CD14-positive monocyte (primary cell): ENCODE measurements at regions not wholly inside any gene's neighbourhood (a gene's known extent, or its start where the extent isn't known, plus 50 kb on each side); places are given as distances from the start of the nearest gene placed in this dataset.

Experiments
- DNase-seq, 3 donors: peaks; one replicate each; pipeline ENCODE4 v3.0.0-alpha.2; 2011 to 2022
- H2AFZ ChIP-seq: 2 replicates; pipeline ENCODE4 v1.6.0; 2012; ENCODE audit warnings: mild to moderate bottlenecking, low read depth, low read length, inconsistent platforms; ENCODE audit not compliant: insufficient read depth, poor library complexity, severe bottlenecking
- H3K27ac ChIP-seq, 2 donors: 1 replicate in 1 of 2; 2 replicates in 1 of 2; pipeline ENCODE4 v1.5.1; 2012 to 2013; ENCODE audit warnings: low read length in 2 of 2, control low read depth in 1 of 2, inconsistent platforms in 1 of 2, low read depth in 1 of 2, mild to moderate bottlenecking in 1 of 2
- H3K27me3 ChIP-seq, 2 donors: one replicate each; pipeline versions ENCODE4 v1.6.0 to v1.6.1; 2011 to 2013; ENCODE audit warnings: low read length in 2 of 2; ENCODE audit not compliant: control insufficient read depth in 2 of 2, insufficient read depth in 2 of 2
- H3K36me3 ChIP-seq, 2 donors: replicated peaks in 1 of 2; 1 replicate in 1 of 2; 2 replicates in 1 of 2; pipeline versions ENCODE4 v1.5.1 to v1.6.1; 2012 to 2013; ENCODE audit warnings: low read length in 2 of 2, control low read depth in 1 of 2, inconsistent platforms in 1 of 2, mild to moderate bottlenecking in 1 of 2; ENCODE audit not compliant: insufficient read depth in 2 of 2, control insufficient read depth in 1 of 2
- H3K4me1 ChIP-seq, 2 donors: 1 replicate in 1 of 2; 2 replicates in 1 of 2; pipeline versions ENCODE4 v1.5.1 to v1.6.1; 2012 to 2013; ENCODE audit warnings: low read length in 2 of 2, control low read depth in 1 of 2, inconsistent platforms in 1 of 2, mild to moderate bottlenecking in 1 of 2, moderate library complexity in 1 of 2; ENCODE audit not compliant: insufficient read depth in 2 of 2, control insufficient read depth in 1 of 2
- H3K4me2 ChIP-seq: replicated peaks from 2 replicates; pipeline ENCODE3; 2012; ENCODE audit warnings: low read length, moderate library complexity, mild to moderate bottlenecking; ENCODE audit not compliant: poor library complexity, severe bottlenecking; ENCODE audit errors: extremely low read depth
- H3K4me3 ChIP-seq, 3 experiments: fragments of 200-600 bp in 1 of 3; sonication (generic) in 1 of 3; replicated peaks in 1 of 3; 1 replicate in 2 of 3; 2 replicates in 1 of 3; pipeline ENCODE4 v1.5.1; 2011 to 2013; ENCODE audit warnings: low read length in 3 of 3, mild to moderate bottlenecking in 3 of 3, control low read depth in 2 of 3, low read depth in 2 of 3, inconsistent platforms in 1 of 3, moderate library complexity in 1 of 3
- H3K79me2 ChIP-seq: 2 replicates; pipeline ENCODE4 v1.6.0; 2012; ENCODE audit warnings: mild to moderate bottlenecking, control low read depth, inconsistent platforms, low read length, moderate library complexity; ENCODE audit not compliant: insufficient read depth
- H3K9ac ChIP-seq: 2 replicates; pipeline ENCODE4 v1.6.0; 2017; ENCODE audit warnings: low read length, mild to moderate bottlenecking; ENCODE audit not compliant: insufficient read depth, poor library complexity, severe bottlenecking
- H3K9me3 ChIP-seq, 2 donors: replicated peaks in 1 of 2; 1 replicate in 1 of 2; 2 replicates in 1 of 2; pipeline versions ENCODE4 v1.5.1 to v1.6.1; 2012 to 2013; ENCODE audit warnings: low read length in 2 of 2, control low read depth in 1 of 2; ENCODE audit not compliant: control insufficient read depth in 1 of 2, insufficient read depth in 1 of 2
- H4K20me1 ChIP-seq: 2 replicates; pipeline ENCODE4 v1.6.0; 2012; ENCODE audit warnings: mild to moderate bottlenecking, low read length, control low read depth, moderate library complexity; ENCODE audit not compliant: insufficient read depth
- H3K27ac Mint-ChIP-seq, 7 donors: one replicate each; pipeline ENCODE4 v1.8.0; 2020; ENCODE audit warnings: mild to moderate bottlenecking in 7 of 7, mixed read lengths in 7 of 7, moderate library complexity in 6 of 7, inconsistent platforms in 2 of 7
- H3K27me3 Mint-ChIP-seq, 3 donors: one replicate each; pipeline ENCODE4 v1.8.0; 2021 to 2022; ENCODE audit warnings: low read depth in 3 of 3, mild to moderate bottlenecking in 3 of 3, mixed read lengths in 3 of 3, moderate library complexity in 3 of 3, inconsistent platforms in 1 of 3
- H3K36me3 Mint-ChIP-seq, 2 donors: one replicate each; pipeline ENCODE4 v1.8.0; 2020; ENCODE audit warnings: mixed read lengths in 2 of 2, inconsistent platforms in 1 of 2, mild to moderate bottlenecking in 1 of 2
- H3K4me1 Mint-ChIP-seq: one replicate; pipeline ENCODE4 v1.8.0; 2020; ENCODE audit warnings: mild to moderate bottlenecking, mixed read lengths
- H3K4me3 Mint-ChIP-seq, 2 donors: one replicate each; pipeline ENCODE4 v1.8.0; 2020; ENCODE audit warnings: mild to moderate bottlenecking in 2 of 2, mixed read lengths in 2 of 2, moderate library complexity in 1 of 2
- H3K9me3 Mint-ChIP-seq, 7 donors: one replicate each; pipeline ENCODE4 v1.8.0; 2020 to 2022; ENCODE audit warnings: mixed read lengths in 7 of 7, mild to moderate bottlenecking in 6 of 7, moderate library complexity in 6 of 7, inconsistent platforms in 2 of 7
- CTCF ChIP-seq: fragments of 200-600 bp; IDR thresholded peaks from one replicate; pipeline ENCODE4 v1.8.0; 2022; ENCODE audit warnings: antibody characterized with exemption, mild to moderate bottlenecking
- WGBS: methylation state at CpG from one replicate; pipeline ENCODE4 v1.1.5; 2013; ENCODE audit warnings: missing lambda C conversion rate; ENCODE audit not compliant: insufficient coverage; 5-methylcytosine and 5-hydroxymethylcytosine counted together
- intact Hi-C, 2 donors: fragments of 100-400 bp; cut with micrococcal nuclease; formaldehyde crosslinking; loops; one replicate each; pipeline versions ENCODE4 v1.15.0 to v1.15.1; 2023

- no peak for TF ChIP-seq CTCF
- Histone ChIP-seq H3K27me3 (no peaks in the 10 kb centered on the region), H3K27ac (no peak overlapping the region), H3K36me3 (no peaks in the 10 kb centered on the region), H4K20me1 (no peaks in the 10 kb centered on the region), H3K4me3 (no peak overlapping the region), H3K9ac (no peak overlapping the region), H3K9me3 (no peaks in the 10 kb centered on the region), H3K79me2 (no peaks in the 10 kb centered on the region), H3K4me2 (no peak overlapping the region), H3K4me1 (no peaks in the 10 kb centered on the region), H2AFZ (no peak overlapping the region)
- Mint-ChIP-seq H3K4me1 (peaks cover 3% of the 10 kb centered on the region), H3K9me3 (peaks cover 0 to 3% (median 0%) of the 10 kb centered on the region in 7 donors), H3K4me3 (no peak overlapping the region), H3K36me3 (no peaks in the 10 kb centered on the region), H3K27me3 (peaks cover 0 to 5% (median 0%) of the 10 kb centered on the region in 3 donors), H3K27ac (no peak overlapping the region)
- DNase-seq = no peak
- intact Hi-C loops = no loop called here
- 50% methylated on average over 2 of the region's 5 CpGs for WGBS
These were observed 473.5 kb upstream of the ZMIZ1 start for GRCh38 chr10:78595269-78595619.

DNA sequence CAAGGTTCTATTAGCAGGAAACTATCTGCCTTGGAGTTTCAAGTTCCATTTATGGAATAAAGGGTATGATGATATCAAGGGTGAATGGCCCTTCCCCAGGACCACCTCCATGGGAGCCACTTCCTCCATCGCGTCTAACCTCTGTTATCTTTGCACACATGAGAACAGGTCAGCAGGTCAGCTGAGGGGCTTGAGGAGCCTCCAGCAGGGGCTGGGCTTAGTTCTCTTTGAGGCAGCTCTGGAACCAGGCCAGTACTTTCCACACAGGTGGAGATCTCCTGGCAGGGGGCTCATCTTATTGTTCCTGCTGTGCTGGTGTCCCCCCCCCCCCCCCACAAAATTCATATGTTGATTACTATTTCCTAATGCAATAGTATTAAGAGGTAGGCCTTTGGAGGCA, 472.2 kb upstream of the ZMIZ1 start:
- Mint-ChIP-seq H3K9me3 (peaks cover 0 to 3% (median 0%) of the 10 kb centered on the region in 7 donors), H3K4me1 (peaks cover 3% of the 10 kb centered on the region), H3K4me3 (no peak overlapping the region), H3K36me3 (no peaks in the 10 kb centered on the region), H3K27ac (no peak overlapping the region), H3K27me3 (peaks cover 0 to 4% (median 4%) of the 10 kb centered on the region in 3 donors)
- Histone ChIP-seq H3K4me3 (no peak overlapping the region), H3K27me3 (no peaks in the 10 kb centered on the region), H3K4me1 (no peaks in the 10 kb centered on the region), H3K79me2 (no peaks in the 10 kb centered on the region), H2AFZ (no peak overlapping the region), H3K9ac (no peak overlapping the region), H3K36me3 (no peaks in the 10 kb centered on the region), H3K4me2 (no peak overlapping the region), H3K9me3 (no peaks in the 10 kb centered on the region), H3K27ac (no peak overlapping the region), H4K20me1 (no peaks in the 10 kb centered on the region)
- DNase-seq = no peak
- intact Hi-C loops = no loop called here
- 58% methylated on average over 2 of the region's 2 CpGs for WGBS
- TF ChIP-seq CTCF = no peak
